ENCODE measurements at regions not wholly inside any gene's neighbourhood (a gene's known extent, or its start where the extent isn't known, plus 50 kb on each side); places are given as distances from the start of the nearest gene placed in this dataset.
A peak's percentile ranks its signal among the peaks of the same experiment; 100 is the strongest.

- TF ChIP-seq CTCF (conservative IDR thresholded peaks at IDR 0.05) = no peak
- Mint-ChIP-seq H3K27me3 (peaks cover 27% of the 10 kb centered on the region), H3K4me1 (ENCODE audit: unreplicated experiment) (no peaks in the 10 kb centered on the region), H3K9me3 (no peaks in the 10 kb centered on the region), H3K27ac (no peak overlapping the region), H3K36me3 (no peaks in the 10 kb centered on the region), H3K4me3 (peak overlapping the region; percentile 73)
- DNase-seq (ENCODE audit: extremely low spot score, unreplicated experiment) = no peak
Measured at GRCh38 chr17:77527836-77528505, 387.2 kb downstream of the SEC14L1 start.

GRCh38 chr17:77528516-77529327, 388.0 kb downstream of the SEC14L1 start:
- Mint-ChIP-seq H3K4me3 (peak overlapping the region; percentile 54), H3K4me1 (ENCODE audit: unreplicated experiment) (no peaks in the 10 kb centered on the region), H3K27ac (no peak overlapping the region), H3K36me3 (no peaks in the 10 kb centered on the region), H3K9me3 (no peaks in the 10 kb centered on the region), H3K27me3 (peaks cover 27% of the 10 kb centered on the region)
- no peak for DNase-seq (ENCODE audit: extremely low spot score, unreplicated experiment)
- peak; percentile 73 for TF ChIP-seq CTCF (conservative IDR thresholded peaks at IDR 0.05)

GRCh38 chr17:77529328-77529650, 388.5 kb downstream of the SEC14L1 start:
- no peak for TF ChIP-seq CTCF (conservative IDR thresholded peaks at IDR 0.05)
- H3K4me1 Mint-ChIP-seq (ENCODE audit: unreplicated experiment) = no peaks in the 10 kb centered on the region
- H3K9me3 Mint-ChIP-seq = peaks cover 3% of the 10 kb centered on the region
- H3K4me3 Mint-ChIP-seq = peak overlapping the region; percentile 54
- no peak for DNase-seq (ENCODE audit: extremely low spot score, unreplicated experiment)
- H3K27me3 Mint-ChIP-seq = peaks cover 27% of the 10 kb centered on the region
- no peak overlapping the region for H3K27ac Mint-ChIP-seq
- no peaks in the 10 kb centered on the region for H3K36me3 Mint-ChIP-seq

GRCh38 chr17:77530591-77530990, 389.8 kb downstream of the SEC14L1 start:
- H3K27me3 Mint-ChIP-seq = peaks cover 27% of the 10 kb centered on the region
- no peaks in the 10 kb centered on the region for H3K36me3 Mint-ChIP-seq
- no peak for DNase-seq (ENCODE audit: extremely low spot score, unreplicated experiment)
- no peak for TF ChIP-seq CTCF (conservative IDR thresholded peaks at IDR 0.05)
- H3K9me3 Mint-ChIP-seq = peaks cover 7% of the 10 kb centered on the region
- no peak overlapping the region for H3K27ac Mint-ChIP-seq
- H3K4me1 Mint-ChIP-seq (ENCODE audit: unreplicated experiment) = no peaks in the 10 kb centered on the region
- H3K4me3 Mint-ChIP-seq = no peak overlapping the region

GRCh38 chr17:77531002-77531401, 390.2 kb downstream of the SEC14L1 start:
- DNase-seq (ENCODE audit: extremely low spot score, unreplicated experiment) = no peak
- peaks cover 7% of the 10 kb centered on the region for H3K9me3 Mint-ChIP-seq
- no peaks in the 10 kb centered on the region for H3K36me3 Mint-ChIP-seq
- no peak overlapping the region for H3K4me3 Mint-ChIP-seq
- peaks cover 3% of the 10 kb centered on the region for H3K4me1 Mint-ChIP-seq (ENCODE audit: unreplicated experiment)
- TF ChIP-seq CTCF (conservative IDR thresholded peaks at IDR 0.05) = no peak
- H3K27ac Mint-ChIP-seq = no peak overlapping the region
- peaks cover 27% of the 10 kb centered on the region for H3K27me3 Mint-ChIP-seq
